Transverse colon (tissue), 4 donors: ENCODE measurements at regions not wholly inside any gene's neighbourhood (a gene's known extent, or its start where the extent isn't known, plus 50 kb on each side); places are given as distances from the start of the nearest gene placed in this dataset.

Experiments used
- DNase-seq: peaks from one replicate; pipeline ENCODE4 v3.0.0-alpha.2; 2019
- H3K27ac ChIP-seq, 4 donors: fragments of 200-600 bp; sonication (generic); 2 replicates each; pipeline ENCODE4 v1.5.1; 2016 to 2018; ENCODE audit warnings: inconsistent platforms in 4 of 4
- H3K27me3 ChIP-seq: fragments of 200-600 bp; sonication (generic); 2 replicates; pipeline ENCODE4 v1.5.1; 2017; ENCODE audit warnings: inconsistent platforms
- H3K36me3 ChIP-seq, 4 donors: fragments of 200-600 bp; sonication (generic); 2 replicates each; pipeline ENCODE4 v1.5.1; 2017 to 2019; ENCODE audit warnings: inconsistent platforms in 4 of 4
- H3K4me1 ChIP-seq, 4 donors: fragments of 200-600 bp; sonication (generic); 2 replicates each; pipeline ENCODE4 v1.5.1; 2017 to 2020; ENCODE audit warnings: inconsistent platforms in 4 of 4
- H3K4me3 ChIP-seq, 4 donors: fragments of 200-600 bp; sonication (generic); 1 replicate in 1 of 4; 2 replicates in 3 of 4; pipeline versions ENCODE4 v1.5.1 to v1.6.1; 2017 to 2019; ENCODE audit warnings: inconsistent platforms in 4 of 4
- H3K9me3 ChIP-seq, 2 donors: fragments of 200-600 bp; sonication (generic); 2 replicates each; pipeline ENCODE4 v1.5.1; 2017 to 2019; ENCODE audit warnings: inconsistent platforms in 2 of 2
- EP300 ChIP-seq: sonication (generic); formaldehyde crosslinking; IDR thresholded peaks from one replicate; pipeline ENCODE4 v1.6.1; 2017; ENCODE audit warnings: antibody characterized with exemption, low read depth
- POLR2A ChIP-seq: fragments of 450-650 bp; IDR thresholded peaks from one replicate; pipeline ENCODE4 v1.6.1; 2016; ENCODE audit warnings: antibody characterized with exemption, mild to moderate bottlenecking, moderate library complexity
- POLR2AphosphoS5 ChIP-seq, 3 donors: sonication (generic); formaldehyde crosslinking; IDR thresholded peaks; one replicate each; pipeline ENCODE4 v1.6.1; 2016; ENCODE audit warnings: antibody characterized with exemption in 3 of 3
- WGBS, 2 donors: methylation state at CpG; one replicate each; pipeline ENCODE4 v1.1.5; 2018; ENCODE audit warnings: low coverage in 1 of 2; 5-methylcytosine and 5-hydroxymethylcytosine counted together
- in situ Hi-C, 4 donors: fragments of 200-750 bp; cut with MboI; loops; one replicate each; pipeline versions ENCODE4 v1.15.0 to v1.15.1; 2017; ENCODE audit warnings: low sequenced_read_pairs in 3 of 4, low pct_ligation_motif_present in 1 of 4, low pct_unique_long_range_greater_than_20kb in 1 of 4
- intact Hi-C: fragments of 100-400 bp; cut with DNase I; formaldehyde crosslinking; loops from one replicate; pipeline ENCODE4 v1.15.1; 2023; ENCODE audit warnings: low total_unique reads
- TF ChIP-seq, protein P1 (sequence below), 5 experiments: fragments of 200-600 bp in 3 of 5; fragments of 450-650 bp in 2 of 5; sonication (generic) in 3 of 5; IDR thresholded peaks; 1 replicate in 2 of 5; 2 replicates in 3 of 5; pipeline ENCODE4 v1.5.1; 2016 to 2017; ENCODE audit warnings: antibody characterized with exemption in 5 of 5, inconsistent platforms in 3 of 5, mild to moderate bottlenecking in 2 of 5, moderate library complexity in 1 of 5

DNA sequence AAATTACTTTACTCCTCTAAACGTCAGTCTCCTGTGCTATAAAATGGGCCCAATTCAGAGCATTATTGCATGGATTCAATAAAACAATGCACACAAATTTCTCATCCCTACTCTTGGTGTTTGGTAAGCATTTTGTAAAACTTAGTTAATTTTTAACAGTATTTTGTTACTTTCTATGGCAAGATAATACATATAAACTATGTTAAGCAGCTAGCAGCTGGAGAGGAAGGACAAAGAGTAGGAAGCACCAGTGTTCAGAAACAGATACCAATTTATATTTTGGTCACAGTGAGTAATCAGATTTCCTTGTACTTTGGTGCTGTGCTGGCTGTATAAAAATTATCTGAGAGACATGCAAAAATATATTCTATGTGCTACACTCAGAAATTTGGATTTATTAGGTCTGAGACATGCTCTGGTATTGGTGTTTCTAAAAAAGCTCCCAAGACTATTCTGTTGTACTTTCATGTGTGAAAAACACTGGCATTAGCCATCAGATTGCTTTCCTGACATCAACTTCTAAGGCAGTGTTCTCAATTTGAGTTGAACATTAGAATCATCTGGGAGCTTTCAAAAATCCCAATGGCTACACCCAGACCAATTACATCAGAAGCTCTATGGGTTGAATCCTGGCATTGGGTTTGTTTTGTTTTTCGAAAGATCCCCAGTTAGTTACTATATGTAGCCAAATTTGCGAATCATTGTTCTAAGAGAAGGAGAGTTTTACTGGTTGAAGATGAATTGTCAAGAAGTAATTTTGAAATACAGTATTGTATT lies 100.3 kb upstream of the C1orf87 start:
- Histone ChIP-seq H3K27me3 (no peaks in the 10 kb centered on the region), H3K4me3 (no peak overlapping the region), H3K36me3 (no peaks in the 10 kb centered on the region), H3K27ac (no peak overlapping the region), H3K4me1 (peaks cover 0 to 6% (median 0%) of the 10 kb centered on the region in 4 donors), H3K9me3 (no peaks in the 10 kb centered on the region)
- DNase-seq, result no peak
- in situ Hi-C loops (no loop called here), intact Hi-C loops (no loop called here)
- TF ChIP-seq POLR2AphosphoS5 (IDR thresholded peaks at IDR 0.05), result no peak
- TF ChIP-seq, protein P1, sequence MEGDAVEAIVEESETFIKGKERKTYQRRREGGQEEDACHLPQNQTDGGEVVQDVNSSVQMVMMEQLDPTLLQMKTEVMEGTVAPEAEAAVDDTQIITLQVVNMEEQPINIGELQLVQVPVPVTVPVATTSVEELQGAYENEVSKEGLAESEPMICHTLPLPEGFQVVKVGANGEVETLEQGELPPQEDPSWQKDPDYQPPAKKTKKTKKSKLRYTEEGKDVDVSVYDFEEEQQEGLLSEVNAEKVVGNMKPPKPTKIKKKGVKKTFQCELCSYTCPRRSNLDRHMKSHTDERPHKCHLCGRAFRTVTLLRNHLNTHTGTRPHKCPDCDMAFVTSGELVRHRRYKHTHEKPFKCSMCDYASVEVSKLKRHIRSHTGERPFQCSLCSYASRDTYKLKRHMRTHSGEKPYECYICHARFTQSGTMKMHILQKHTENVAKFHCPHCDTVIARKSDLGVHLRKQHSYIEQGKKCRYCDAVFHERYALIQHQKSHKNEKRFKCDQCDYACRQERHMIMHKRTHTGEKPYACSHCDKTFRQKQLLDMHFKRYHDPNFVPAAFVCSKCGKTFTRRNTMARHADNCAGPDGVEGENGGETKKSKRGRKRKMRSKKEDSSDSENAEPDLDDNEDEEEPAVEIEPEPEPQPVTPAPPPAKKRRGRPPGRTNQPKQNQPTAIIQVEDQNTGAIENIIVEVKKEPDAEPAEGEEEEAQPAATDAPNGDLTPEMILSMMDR (IDR thresholded peaks at IDR 0.05), result no peak
- WGBS, 2 donors, result 68 to 71% methylated on average over 3 of the region's 3 CpGs

GRCh38 chr1:60173006-60173405 lies 99.4 kb upstream of the C1orf87 start:
- Histone ChIP-seq H3K27ac (no peak overlapping the region), H3K36me3 (no peaks in the 10 kb centered on the region), H3K4me3 (no peak overlapping the region), H3K9me3 (no peaks in the 10 kb centered on the region), H3K4me1 (peaks cover 0 to 6% (median 0%) of the 10 kb centered on the region in 4 donors), H3K27me3 (no peaks in the 10 kb centered on the region)
- TF ChIP-seq, protein P1 (IDR thresholded peaks at IDR 0.05), result no peak
- no peak for TF ChIP-seq POLR2A
- TF ChIP-seq EP300, result no peak
- no peak for TF ChIP-seq POLR2AphosphoS5 (IDR thresholded peaks at IDR 0.05)
- WGBS, 2 donors, result 84 to 89% methylated on average over 2 of the region's 2 CpGs
- no peak for DNase-seq
- in situ Hi-C loops, result no loop called here
- intact Hi-C loops, result no loop called here

DNA sequence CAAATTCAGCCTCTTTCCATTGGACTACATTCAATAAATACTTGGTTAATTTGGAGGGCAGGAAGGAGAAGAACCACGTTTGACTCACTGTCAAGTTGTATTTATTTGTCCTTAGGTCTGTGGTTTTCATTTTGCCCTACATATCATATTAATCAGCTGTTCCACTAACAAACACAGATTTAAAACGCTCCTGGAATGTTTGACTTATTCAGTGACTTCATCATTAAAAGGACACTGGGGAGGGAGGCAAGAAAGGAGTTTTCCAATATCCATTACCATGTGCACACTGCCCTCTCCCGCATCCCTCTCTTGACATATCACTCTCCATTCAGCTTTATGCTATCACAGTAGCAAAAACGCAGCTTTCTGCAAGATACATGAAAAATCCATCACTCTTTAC lies 98.2 kb upstream of the C1orf87 start:
- Histone ChIP-seq H3K27ac (no peak overlapping the region), H3K9me3 (no peaks in the 10 kb centered on the region), H3K27me3 (no peaks in the 10 kb centered on the region), H3K4me1 (peaks cover 0 to 6% (median 0%) of the 10 kb centered on the region in 4 donors), H3K36me3 (no peaks in the 10 kb centered on the region), H3K4me3 (no peak overlapping the region)
- in situ Hi-C loops (no loop called here), intact Hi-C loops (no loop called here)
- no peak for DNase-seq
- TF ChIP-seq POLR2A (no peak), EP300 (no peak), POLR2AphosphoS5 (IDR thresholded peaks at IDR 0.05) (no peak)
- TF ChIP-seq, protein P1 (IDR thresholded peaks at IDR 0.05), result no peak
- 59 to 74% methylated on average over 2 to 4 of the region's 4 CpGs for WGBS, 2 donors

GRCh38 chr1:60170709-60171108 lies 97.1 kb upstream of the C1orf87 start:
- DNase-seq, result no peak
- no peaks in the 10 kb centered on the region for H3K36me3 ChIP-seq
- H3K4me1 ChIP-seq, result peaks cover 0 to 6% (median 0%) of the 10 kb centered on the region in 4 donors
- in situ Hi-C loops (no loop called here), intact Hi-C loops (no loop called here)
- no peak overlapping the region for H3K4me3 ChIP-seq
- H3K27me3 ChIP-seq, result no peaks in the 10 kb centered on the region
- no peaks in the 10 kb centered on the region for H3K9me3 ChIP-seq
- TF ChIP-seq POLR2A, result no peak
- TF ChIP-seq, protein P1 (IDR thresholded peaks at IDR 0.05), result no peak
- no peak for TF ChIP-seq POLR2AphosphoS5 (IDR thresholded peaks at IDR 0.05)
- no peak for TF ChIP-seq EP300
- no peak overlapping the region for H3K27ac ChIP-seq
